ENCODE measurements at regions not wholly inside any gene's neighbourhood (a gene's known extent, or its start where the extent isn't known, plus 50 kb on each side); places are given as distances from the start of the nearest gene placed in this dataset.
"Not testable (repeated sequence)": the region's sequence is repeated elsewhere in the genome, so short reads cannot be mapped to it uniquely, and the experiment has no call there.

- no peak overlapping the region for H3K4me3 ChIP-seq (ENCODE audit: low read depth, low read length)
- DNase-seq (ENCODE audit: low read depth), result no peak
- no peak for TF ChIP-seq CTCF (IDR thresholded peaks at IDR 0.05; ENCODE audit: low read depth, low read length, missing control alignments)
Observed at GRCh38 chr7:119090851-119091250, 866.3 kb downstream of the ANKRD7 start.

DNA sequence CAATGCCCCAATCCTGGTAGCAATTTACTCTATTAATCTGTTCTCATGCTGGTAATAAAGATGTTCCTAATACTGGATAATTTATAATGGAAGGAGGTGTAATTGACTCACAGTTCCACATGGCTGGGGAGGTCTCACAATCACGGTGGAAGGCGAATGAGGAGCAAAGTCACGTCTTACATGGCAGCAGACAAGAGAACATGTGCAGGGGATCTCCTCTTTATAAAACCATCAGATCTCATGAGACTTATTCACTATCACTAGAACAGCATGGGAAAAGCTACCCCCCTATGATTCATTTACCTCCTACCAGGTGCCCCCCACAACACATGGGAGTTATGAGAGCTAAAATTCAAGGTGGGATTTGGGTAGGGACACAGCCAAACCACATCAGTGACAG, 872.2 kb downstream of the ANKRD7 start:
- no peak for TF ChIP-seq CTCF (IDR thresholded peaks at IDR 0.05; ENCODE audit: low read depth, low read length, missing control alignments)
- no peak for DNase-seq (ENCODE audit: low read depth)
- no peak overlapping the region for H3K4me3 ChIP-seq (ENCODE audit: low read depth, low read length)

DNA sequence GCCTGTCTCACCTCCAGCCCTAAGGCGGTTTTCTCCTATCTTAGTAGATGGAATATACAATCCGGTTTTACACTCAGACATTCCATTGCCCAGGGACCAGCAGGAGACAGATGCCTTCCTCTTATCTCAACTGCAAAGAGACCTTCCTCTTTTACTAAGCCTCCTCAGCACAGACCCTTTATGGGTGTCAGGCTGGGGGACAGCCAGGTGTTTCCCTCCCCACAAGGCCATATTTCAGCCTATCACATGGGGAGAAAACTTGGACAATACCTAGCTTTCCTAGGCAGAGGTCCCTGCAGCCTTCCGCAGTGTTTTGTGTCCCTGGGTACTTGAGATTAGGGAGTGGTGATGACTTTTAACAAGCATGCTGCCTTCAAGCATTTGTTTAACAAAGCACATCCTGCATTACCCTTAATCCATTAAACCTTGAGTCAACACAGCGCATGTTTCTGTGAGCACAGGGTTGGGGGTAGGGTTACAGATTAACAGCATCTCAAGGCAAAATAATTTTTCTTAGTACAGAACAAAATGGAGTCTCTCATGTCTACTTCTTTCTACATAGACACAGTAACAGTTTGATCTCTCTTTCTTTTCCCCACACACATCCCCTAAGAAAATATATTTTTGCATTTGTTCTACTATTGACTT, 876.2 kb downstream of the ANKRD7 start:
- H3K4me3 ChIP-seq (ENCODE audit: low read depth, low read length); DNase-seq (ENCODE audit: low read depth): not testable (repeated sequence)

DNA sequence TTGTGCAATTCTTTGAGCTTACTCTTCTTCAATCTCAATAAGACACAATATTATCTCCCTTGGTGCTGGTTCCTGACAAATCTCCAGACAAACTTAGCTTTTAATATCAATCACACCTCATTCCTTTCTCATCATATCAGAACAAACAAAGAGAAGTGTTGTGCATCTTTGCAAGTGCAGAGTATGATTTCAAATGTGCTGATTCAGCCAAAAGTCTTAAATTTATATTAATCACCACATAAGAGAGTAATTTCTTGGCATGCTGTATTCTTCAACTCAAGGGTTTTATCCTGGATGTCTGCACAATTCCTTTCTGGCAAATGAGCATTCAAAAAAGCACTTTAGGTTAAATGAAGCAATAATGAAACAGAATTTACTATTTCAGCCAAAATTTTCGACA, 877.8 kb downstream of the ANKRD7 start:
- no peak for TF ChIP-seq CTCF (IDR thresholded peaks at IDR 0.05; ENCODE audit: low read depth, low read length, missing control alignments)
- DNase-seq (ENCODE audit: low read depth), result no peak
- H3K4me3 ChIP-seq (ENCODE audit: low read depth, low read length), result no peak overlapping the region

DNA sequence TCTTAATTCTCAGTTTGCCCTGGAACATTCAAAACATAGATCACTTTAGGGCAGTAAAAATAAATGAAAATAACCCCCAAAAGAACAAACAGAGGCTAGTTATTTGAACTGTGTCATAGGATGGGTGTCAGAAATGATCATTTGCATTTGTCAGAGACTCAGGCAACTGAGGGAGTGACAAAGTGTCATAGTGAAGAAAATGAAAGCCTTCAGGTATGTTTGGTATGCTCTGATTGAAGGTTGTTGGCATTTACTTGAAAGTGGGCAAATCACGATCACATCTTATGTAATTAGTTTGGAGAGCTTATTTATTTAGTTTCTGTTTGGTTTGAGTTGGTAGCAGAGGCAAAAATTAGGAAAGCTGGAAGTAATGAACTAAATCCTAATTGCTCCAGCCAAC, 880.9 kb downstream of the ANKRD7 start:
- TF ChIP-seq CTCF (IDR thresholded peaks at IDR 0.05; ENCODE audit: low read depth, low read length, missing control alignments), result no peak
- DNase-seq (ENCODE audit: low read depth), result no peak
- no peak overlapping the region for H3K4me3 ChIP-seq (ENCODE audit: low read depth, low read length)

DNA sequence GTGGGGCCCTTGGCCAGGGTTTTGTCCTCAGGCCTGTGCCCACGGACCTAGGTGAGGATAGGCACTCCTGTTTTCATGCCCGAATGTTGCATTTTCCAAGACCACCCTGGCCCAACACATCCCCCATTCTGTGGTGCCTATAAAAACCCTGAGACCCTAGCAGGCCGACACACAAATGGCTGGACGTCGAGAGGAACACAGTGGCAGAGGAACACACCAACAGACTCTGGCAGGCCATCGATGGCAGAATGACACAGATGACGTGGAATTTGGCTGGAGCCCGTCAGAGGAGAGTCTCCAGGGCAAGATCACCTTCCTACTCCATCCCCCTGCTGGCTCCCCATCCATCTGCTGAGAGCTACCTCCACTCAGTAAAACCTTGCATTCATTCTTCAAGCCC, 898.8 kb downstream of the ANKRD7 start:
- no peak for TF ChIP-seq CTCF (IDR thresholded peaks at IDR 0.05; ENCODE audit: low read depth, low read length, missing control alignments)
- no peak overlapping the region for H3K4me3 ChIP-seq (ENCODE audit: low read depth, low read length)
- DNase-seq (ENCODE audit: low read depth), result no peak

DNA sequence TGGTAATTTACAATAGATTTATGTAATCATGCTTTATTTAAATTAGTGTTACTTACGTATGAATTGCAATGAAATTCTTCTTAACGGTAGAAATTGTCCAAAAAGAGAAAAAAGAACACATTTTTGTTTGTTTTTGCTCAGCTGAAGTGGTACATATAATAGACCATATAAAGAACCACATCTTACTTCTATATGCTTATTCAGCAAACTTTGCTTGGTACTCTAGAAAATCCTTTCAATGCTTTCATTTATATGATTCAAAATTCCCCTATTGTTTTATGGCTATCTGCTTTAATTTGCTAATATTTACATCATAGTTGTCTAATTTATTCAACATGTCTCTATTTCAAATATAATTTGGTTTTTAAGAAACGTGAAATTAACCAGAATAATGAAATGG, 903.2 kb downstream of the ANKRD7 start:
- TF ChIP-seq CTCF (IDR thresholded peaks at IDR 0.05; ENCODE audit: low read depth, low read length, missing control alignments), result no peak
- no peak for DNase-seq (ENCODE audit: low read depth)
- no peak overlapping the region for H3K4me3 ChIP-seq (ENCODE audit: low read depth, low read length)

Data from GM12864 (cell line).